K562 (cell line): ENCODE measurements at regions not wholly inside any gene's neighbourhood (a gene's known extent, or its start where the extent isn't known, plus 50 kb on each side); places are given as distances from the start of the nearest gene placed in this dataset.

Experiments
- ATAC-seq: fragments of 200-7000 bp; cut with Tn5 transposase; 3 replicates; pipeline ENCODE4 v1.9.1; 2020; ENCODE audit warnings: moderate library complexity
- BruUV-seq: library from RNA; stranded (reverse); fragments of 400-500 nt; replicated peaks from 2 replicates; lab custom pipeline; 2021; lab: Mats Ljungman, UMichigan
- CTCF ChIA-PET: fragments of 300-600 bp; formaldehyde crosslinking; extraction: SDS; loops from one replicate; lab custom pipeline; 2021; ENCODE audit warnings: low intra/inter-chr PET ratio; lab: Yijun Ruan, JAX
- POLR2A ChIA-PET: fragments of 300-600, 350-650 bp; sonication (Branson Sonifier 250); formaldehyde crosslinking; extraction: SDS; loops from one replicate; lab custom pipeline; 2021; ENCODE audit warnings: antibody characterized with exemption, inconsistent platforms; lab: Yijun Ruan, JAX
- DNase-seq, 4 experiments: peaks; one replicate each; pipeline versions ENCODE4 v3.0.0 to v3.0.0-alpha.2; 2011 to 2018; ENCODE audit warnings: low spot score in 3 of 4, mixed read lengths in 3 of 4; ENCODE audit errors: extremely low read depth in 1 of 4
- FAIRE-seq: peaks from 2 replicates; lab custom pipeline; 2011; peaks lifted over from hg19 to GRCh38; lab: Jason Lieb, UNC
- H2AFZ ChIP-seq: 2 replicates; pipeline ENCODE4 v1.6.0; 2011; ENCODE audit warnings: low read depth, low read length, control low read depth, inconsistent platforms
- H3K27ac ChIP-seq: fragments of 200-600 bp; 3 replicates; pipeline ENCODE4 v1.8.0; 2011; ENCODE audit warnings: low read depth, mild to moderate bottlenecking, control low read depth, inconsistent platforms, low read length, moderate library complexity, mixed read lengths; ENCODE audit errors: extremely low read depth
- H3K27me3 ChIP-seq, 2 experiments: fragments of 300-600 bp in 1 of 2; 2 replicates in 1 of 2; 3 replicates in 1 of 2; pipeline versions ENCODE4 v1.6.0 to v1.8.0; 2011; ENCODE audit warnings: inconsistent platforms in 2 of 2, low read length in 2 of 2, mild to moderate bottlenecking in 1 of 2, mixed read lengths in 1 of 2, moderate library complexity in 1 of 2; ENCODE audit not compliant: control insufficient read depth in 2 of 2, insufficient read depth in 2 of 2
- H3K36me3 ChIP-seq: fragments of 300-600 bp; 3 replicates; pipeline ENCODE4 v1.8.0; 2011; ENCODE audit warnings: mild to moderate bottlenecking, low read length, inconsistent platforms; ENCODE audit not compliant: control insufficient read depth, insufficient read depth
- H3K4me1 ChIP-seq, 2 experiments: fragments of 200-600 bp in 1 of 2; replicated peaks in 1 of 2; 2 replicates in 1 of 2; 3 replicates in 1 of 2; pipeline versions ENCODE4 v1.5.1 to v1.8.0; 2011; ENCODE audit warnings: inconsistent platforms in 2 of 2, low read length in 2 of 2, mild to moderate bottlenecking in 1 of 2, mixed read lengths in 1 of 2, moderate library complexity in 1 of 2; ENCODE audit not compliant: control insufficient read depth in 2 of 2, insufficient read depth in 2 of 2
- H3K4me2 ChIP-seq: 2 replicates; pipeline ENCODE4 v1.6.1; 2011; ENCODE audit warnings: low read length, control low read depth, inconsistent platforms, mixed read lengths; ENCODE audit not compliant: insufficient read depth
- H3K4me3 ChIP-seq: fragments of 200-600 bp; sonication (generic), shearing (Covaris generic); 2 replicates; pipeline ENCODE4 v1.5.1; 2016; ENCODE audit warnings: control low read depth, inconsistent platforms
- H3K79me2 ChIP-seq: fragments of 200-600 bp; 3 replicates; pipeline ENCODE4 v1.8.0; 2011; ENCODE audit warnings: low read length, inconsistent platforms; ENCODE audit not compliant: control insufficient read depth, insufficient read depth
- H3K9ac ChIP-seq, 2 experiments: 2 replicates each; pipeline versions ENCODE4 v1.6.0 to v1.6.1; 2011; ENCODE audit warnings: low read depth in 2 of 2, low read length in 2 of 2, control low read depth in 1 of 2, inconsistent platforms in 1 of 2, mild to moderate bottlenecking in 1 of 2, mixed read lengths in 1 of 2; ENCODE audit not compliant: insufficient read depth in 1 of 2
- H3K9me1 ChIP-seq: one replicate; pipeline ENCODE4 v1.6.0; 2011; ENCODE audit warnings: inconsistent platforms, mild to moderate bottlenecking, low read length, moderate library complexity; ENCODE audit not compliant: control insufficient read depth, insufficient read depth
- H3K9me3 ChIP-seq: replicated peaks from 2 replicates; pipeline ENCODE4 v1.5.1; 2011; ENCODE audit warnings: low read depth, low read length, inconsistent platforms; ENCODE audit not compliant: control insufficient read depth, insufficient read depth
- H4K20me1 ChIP-seq: replicated peaks from 2 replicates; pipeline ENCODE4 v1.6.1; 2011; ENCODE audit warnings: low read length, inconsistent platforms, mixed read lengths; ENCODE audit not compliant: control insufficient read depth, insufficient read depth
- ATF7 ChIP-seq: fragments of 450-650 bp; IDR thresholded peaks from 2 replicates; pipeline ENCODE4 v1.7.1; 2014; ENCODE audit warnings: mild to moderate bottlenecking, moderate library complexity
- BCOR ChIP-seq: fragments of 450-650 bp; IDR thresholded peaks from 2 replicates; pipeline ENCODE4 v1.6.1; 2016
- FOXA3 ChIP-seq, 2 experiments: fragments of 450-650 bp in 1 of 2; sonication (generic) in 1 of 2; formaldehyde crosslinking; IDR thresholded peaks in 1 of 2; conservative IDR thresholded peaks in 1 of 2; 2 replicates each; pipeline versions ENCODE4 v1.4.0 to v1.8.0; 2020 to 2022; ENCODE audit warnings: mild to moderate bottlenecking in 2 of 2, missing genetic modification reagents in 1 of 2
- IRF2 ChIP-seq: sonication (generic); formaldehyde crosslinking; IDR thresholded peaks from 2 replicates; pipeline ENCODE4 v1.8.1; 2022; ENCODE audit warnings: mild to moderate bottlenecking, missing genetic modification reagents
- MAX ChIP-seq: sonication (generic); formaldehyde crosslinking; IDR thresholded peaks from 2 replicates; pipeline ENCODE4 v1.9.0; 2022; ENCODE audit warnings: mild to moderate bottlenecking, missing genetic modification reagents
- MLX ChIP-seq, 2 experiments: fragments of 450-650 bp in 1 of 2; sonication (generic) in 1 of 2; formaldehyde crosslinking; conservative IDR thresholded peaks; 2 replicates each; pipeline versions ENCODE4 v1.4.0 to v1.8.1; 2020 to 2022; ENCODE audit warnings: mild to moderate bottlenecking in 1 of 2, missing genetic modification reagents in 1 of 2
- NCOA2 ChIP-seq, 2 experiments: fragments of 450-650 bp; IDR thresholded peaks; 2 replicates each; pipeline ENCODE4 v1.6.1; 2018; ENCODE audit warnings: mild to moderate bottlenecking in 2 of 2, moderate library complexity in 1 of 2; ENCODE audit not compliant: partially characterized antibody in 2 of 2
- POLR2AphosphoS2 ChIP-seq: IDR thresholded peaks from 2 replicates; pipeline ENCODE4 v1.6.1; 2012; ENCODE audit warnings: low read length, improper control_type of control experiment
- SMAD3 ChIP-seq: fragments of 450-650 bp; formaldehyde crosslinking; conservative IDR thresholded peaks from 2 replicates; pipeline ENCODE4 v1.4.0; 2020; ENCODE audit warnings: mild to moderate bottlenecking
- SMARCC2 ChIP-seq: fragments of 450-650 bp; IDR thresholded peaks from 2 replicates; pipeline ENCODE4 v1.6.1; 2017; ENCODE audit warnings: antibody characterized with exemption, moderate library complexity, mild to moderate bottlenecking, low read depth
- YY1 ChIP-seq, 3 experiments: IDR thresholded peaks; 2 replicates each; pipeline ENCODE4 v1.6.1; 2011; ENCODE audit warnings: low read length in 2 of 3, mild to moderate bottlenecking in 2 of 3, moderate library complexity in 2 of 3, borderline replicate concordance in 1 of 3, control low read depth in 1 of 3, low read depth in 1 of 3; ENCODE audit not compliant: insufficient read depth in 3 of 3, insufficient replicate concordance in 2 of 3, control insufficient read depth in 1 of 3, insufficient read length in 1 of 3; ENCODE audit errors: extremely low read depth in 1 of 3
- ZNF23 ChIP-seq: fragments of 250-450 bp; sonication (Bioruptor Pico); IDR thresholded peaks from 2 replicates; pipeline ENCODE4 v1.4.0; 2020; ENCODE audit warnings: mild to moderate bottlenecking
- WGBS: fragments of 100-300 bp; shearing (Covaris generic); methylation state at CpG from one replicate; pipeline ENCODE4 v1.1.6; 2016; ENCODE audit warnings: low coverage, mixed read lengths; ENCODE audit not compliant: insufficient coverage; ENCODE audit errors: missing lambda C conversion rate; 5-methylcytosine and 5-hydroxymethylcytosine counted together
- in situ Hi-C: fragments of 300-500 bp; cut with MboI; formaldehyde crosslinking; loops from 4 replicates; pipeline ENCODE4 v1.15.0; 2018; ENCODE audit warnings: inconsistent platforms, mixed read lengths
- intact Hi-C: fragments of 100-400 bp; cut with micrococcal nuclease; formaldehyde crosslinking; loops from 2 replicates; pipeline ENCODE4 v1.14.2; 2022

- no TSS peak for BruUV-seq
- Histone ChIP-seq H3K9me1 (no peaks in the 10 kb centered on the region), H3K4me3 (no peak overlapping the region), H3K9me3 (no peaks in the 10 kb centered on the region), H3K79me2 (peaks cover 37% of the 10 kb centered on the region), H4K20me1 (peaks cover 40% of the 10 kb centered on the region), H3K27me3 (no peaks in the 10 kb centered on the region), H3K4me1 (peaks cover 0 to 16% of the 10 kb centered on the region in 2 experiments; a peak in 2 of 5 replicates), H3K27ac (no peak overlapping the region), H3K4me2 (no peak overlapping the region), H2AFZ (no peak overlapping the region), H3K9ac (no peak overlapping the region), H3K36me3 (no peaks in the 10 kb centered on the region)
- 91% methylated on average over 10 of the region's 15 CpGs for WGBS
- in situ Hi-C loops (no loop called here), intact Hi-C loops (no loop called here)
- FAIRE-seq (no peak), DNase-seq (no peak), ATAC-seq (no peak)
- ChIA-PET CTCF (no interaction called here), POLR2A (no interaction called here)
- TF ChIP-seq SMAD3 (CRISPR knock-in tag) (no peak), NCOA2 (IDR thresholded peaks at IDR 0.05; ENCODE audit: partially characterized antibody in 2 of 2) (no peak), MLX (CRISPR knock-in tag; conservative IDR thresholded peaks at IDR 0.05) (no peak), BCOR (no peak), ATF7 (no peak), ZNF23 (CRISPR knock-in tag) (no peak), FOXA3 (CRISPR knock-in tag; conservative IDR thresholded peaks at IDR 0.05 in 1 of 2, IDR thresholded peaks at IDR 0.05 in 1 of 2) (no peak), YY1 (IDR thresholded peaks at IDR 0.05; ENCODE audit: borderline replicate concordance in 1 of 3, control insufficient read depth in 1 of 3, extremely low read depth in 1 of 3, insufficient read depth in 3 of 3, insufficient read length in 1 of 3, insufficient replicate concordance in 2 of 3, low read depth in 1 of 3, low read length in 2 of 3) (no peak), MAX (no peak), POLR2AphosphoS2 (no peak), IRF2 (CRISPR knock-in tag) (no peak), SMARCC2 (no peak)
These were observed 171.2 kb upstream of the GRK3 start for GRCh38 chr22:25393121-25393805.
